HepG2 (cell line): ENCODE measurements at regions not wholly inside any gene's neighbourhood (a gene's known extent, or its start where the extent isn't known, plus 50 kb on each side); places are given as distances from the start of the nearest gene placed in this dataset.

Source experiments
- ATAC-seq: fragments of 200-7000 bp; cut with Tn5 transposase; 3 replicates; pipeline ENCODE4 v1.9.1; 2020; ENCODE audit warnings: mild to moderate bottlenecking, moderate library complexity
- BruUV-seq: library from RNA; stranded (reverse); fragments of 400-500 nt; replicated peaks from 2 replicates; lab custom pipeline; 2021; lab: Mats Ljungman, UMichigan
- CTCF ChIA-PET: fragments of 300-600 bp; formaldehyde crosslinking; extraction: SDS; loops from one replicate; lab custom pipeline; 2021; ENCODE audit warnings: low total read pairs, inconsistent platforms, low intra/inter-chr PET ratio; lab: Yijun Ruan, JAX
- POLR2A ChIA-PET: fragments of 350-600 bp; sonication (Branson Sonifier 250); formaldehyde crosslinking; loops from one replicate; lab custom pipeline; 2020; ENCODE audit warnings: antibody characterized with exemption, inconsistent platforms; lab: Yijun Ruan, JAX
- DNase-seq: peaks from one replicate; pipeline ENCODE4 v3.0.0-alpha.2; 2015; ENCODE audit warnings: low spot score
- FAIRE-seq: peaks from 3 replicates; lab custom pipeline; 2011; peaks lifted over from hg19 to GRCh38; lab: Jason Lieb, UNC
- H2AFZ ChIP-seq: one replicate; pipeline ENCODE4 v1.6.1; 2011; ENCODE audit warnings: low read length, inconsistent platforms
- H3K27ac ChIP-seq: fragments of 300-600 bp; 3 replicates; pipeline ENCODE4 v1.8.0; 2011; ENCODE audit warnings: mixed run types, mild to moderate bottlenecking, mixed read lengths, low read length, inconsistent platforms; ENCODE audit not compliant: insufficient read depth; ENCODE audit errors: extremely low read length
- H3K27me3 ChIP-seq, 2 experiments: fragments of 200-600 bp in 1 of 2; 2 replicates in 1 of 2; 3 replicates in 1 of 2; pipeline versions ENCODE4 v1.6.0 to v1.8.0; 2011; ENCODE audit warnings: low read length in 2 of 2, mild to moderate bottlenecking in 2 of 2, moderate library complexity in 2 of 2, inconsistent platforms in 1 of 2; ENCODE audit not compliant: insufficient read depth in 2 of 2, control insufficient read depth in 1 of 2
- H3K36me3 ChIP-seq, 2 experiments: fragments of 200-600 bp in 1 of 2; replicated peaks in 1 of 2; 2 replicates in 1 of 2; 3 replicates in 1 of 2; pipeline versions ENCODE4 v1.5.1 to v1.8.0; 2011; ENCODE audit warnings: low read length in 2 of 2, inconsistent platforms in 1 of 2; ENCODE audit not compliant: insufficient read depth in 2 of 2, control insufficient read depth in 1 of 2
- H3K4me1 ChIP-seq: 2 replicates; pipeline ENCODE4 v1.5.1; 2012; ENCODE audit warnings: low read length, inconsistent platforms; ENCODE audit not compliant: insufficient read depth
- H3K4me2 ChIP-seq: 2 replicates; pipeline ENCODE4 v1.6.0; 2011; ENCODE audit warnings: low read depth, low read length, inconsistent platforms
- H3K4me3 ChIP-seq, 3 experiments: fragments of 200-600 bp in 1 of 3; sonication (generic), shearing (Covaris generic) in 1 of 3; replicated peaks in 1 of 3; 2 replicates each; pipeline ENCODE4 v1.5.1; 2011 to 2016; ENCODE audit warnings: low read length in 3 of 3, inconsistent platforms in 2 of 3, low read depth in 2 of 3, mild to moderate bottlenecking in 2 of 3, control low read depth in 1 of 3, mixed read lengths in 1 of 3; ENCODE audit not compliant: insufficient read depth in 1 of 3
- H3K79me2 ChIP-seq: one replicate; pipeline ENCODE4 v1.6.1; 2011; ENCODE audit warnings: low read length, inconsistent platforms; ENCODE audit not compliant: insufficient read depth
- H3K9ac ChIP-seq: 2 replicates; pipeline ENCODE4 v1.6.0; 2011; ENCODE audit warnings: mild to moderate bottlenecking, low read depth, low read length, inconsistent platforms; ENCODE audit not compliant: insufficient read depth
- H3K9me3 ChIP-seq: 2 replicates; pipeline ENCODE4 v1.5.1; 2012; ENCODE audit warnings: mild to moderate bottlenecking, low read length
- H4K20me1 ChIP-seq: 2 replicates; pipeline ENCODE4 v1.6.0; 2011; ENCODE audit warnings: inconsistent platforms, mild to moderate bottlenecking, low read length, moderate library complexity; ENCODE audit not compliant: insufficient read depth
- BCL3 ChIP-seq: sonication (generic); formaldehyde crosslinking; IDR thresholded peaks from 2 replicates; pipeline ENCODE4 v1.5.1; 2020; ENCODE audit warnings: mild to moderate bottlenecking, missing genetic modification reagents, moderate library complexity
- GABPA ChIP-seq, 2 experiments: IDR thresholded peaks; 2 replicates each; pipeline ENCODE4 v1.6.1; 2011 to 2016; ENCODE audit warnings: low read depth in 2 of 2, low read length in 1 of 2, missing biosample characterization in 1 of 2, missing genetic modification characterization in 1 of 2
- GTF3A ChIP-seq: sonication (generic); formaldehyde crosslinking; conservative IDR thresholded peaks from 2 replicates; pipeline ENCODE4 v1.4.0; 2020; ENCODE audit warnings: mild to moderate bottlenecking, missing genetic modification reagents
- HOXD1 ChIP-seq: sonication (generic); formaldehyde crosslinking; IDR thresholded peaks from 2 replicates; pipeline ENCODE4 v1.5.0; 2020; ENCODE audit warnings: missing genetic modification reagents
- MAFG ChIP-seq: sonication (generic); formaldehyde crosslinking; IDR thresholded peaks from 2 replicates; pipeline ENCODE4 v1.5.1; 2020; ENCODE audit warnings: mild to moderate bottlenecking, missing genetic modification reagents
- MIER2 ChIP-seq: IDR thresholded peaks from 2 replicates; pipeline ENCODE4 v1.6.1; 2016; ENCODE audit warnings: missing biosample characterization, missing genetic modification reagents
- NR2C2 ChIP-seq: sonication (generic); formaldehyde crosslinking; IDR thresholded peaks from 2 replicates; pipeline ENCODE4 v1.4.0; 2020; ENCODE audit warnings: missing genetic modification reagents, mild to moderate bottlenecking, moderate library complexity, borderline replicate concordance
- RFX5 ChIP-seq: IDR thresholded peaks from 2 replicates; pipeline ENCODE4 v1.6.1; 2011; ENCODE audit warnings: low read depth, low read length, improper control_type of control experiment
- SAFB2 ChIP-seq: sonication (generic); formaldehyde crosslinking; IDR thresholded peaks from 2 replicates; pipeline ENCODE4 v1.5.1; 2020; ENCODE audit warnings: missing genetic modification reagents, low read depth, mild to moderate bottlenecking, borderline replicate concordance
- SNAPC4 ChIP-seq: sonication (generic); formaldehyde crosslinking; IDR thresholded peaks from 2 replicates; pipeline ENCODE4 v1.4.0; 2020; ENCODE audit warnings: mild to moderate bottlenecking, missing genetic modification reagents
- ZNF224 ChIP-seq: sonication (generic); formaldehyde crosslinking; IDR thresholded peaks from 2 replicates; pipeline ENCODE4 v1.5.0; 2020; ENCODE audit warnings: mild to moderate bottlenecking, missing genetic modification reagents
- ZNF691 ChIP-seq: sonication (generic); formaldehyde crosslinking; IDR thresholded peaks from 2 replicates; pipeline ENCODE4 v1.4.0; 2020; ENCODE audit warnings: missing genetic modification reagents, low read depth, mild to moderate bottlenecking, borderline replicate concordance
- ZNF782 ChIP-seq: sonication (generic); formaldehyde crosslinking; IDR thresholded peaks from 2 replicates; pipeline ENCODE4 v1.4.0; 2020; ENCODE audit warnings: missing genetic modification reagents, mild to moderate bottlenecking, borderline replicate concordance
- WGBS: methylation state at CpG from one replicate; pipeline ENCODE4 v1.1.6; 2017; ENCODE audit warnings: low lambda C conversion rate; 5-methylcytosine and 5-hydroxymethylcytosine counted together
- in situ Hi-C: cut with HindIII; loops from 2 replicates; pipeline ENCODE4 v1.10.0; 2017; ENCODE audit warnings: low pct_unique_long_range_greater_than_20kb; ENCODE audit not compliant: extremely low pct_ligation_motif_present
- intact Hi-C: fragments of 100-400 bp; cut with micrococcal nuclease; formaldehyde crosslinking; loops from one replicate; pipeline ENCODE4 v1.10.0; 2022; ENCODE audit not compliant: unreplicated experiment

GRCh38 chr10:62669341-62669740 lies 135.2 kb upstream of the ADO start:
- DNase-seq = no peak
- no peaks in the 10 kb centered on the region for H4K20me1 ChIP-seq
- H3K27me3 ChIP-seq = no peaks in the 10 kb centered on the region
- ChIA-PET POLR2A (no interaction called here), CTCF (no interaction called here)
- H3K36me3 ChIP-seq = no peaks in the 10 kb centered on the region
- no peak overlapping the region for H3K4me3 ChIP-seq
- no peak overlapping the region for H3K27ac ChIP-seq
- TF ChIP-seq ZNF782 (CRISPR knock-in tag) (no peak), GABPA (IDR thresholded peaks at IDR 0.05; ENCODE audit: low read depth, low read length) (no peak), GABPA (CRISPR knock-in tag; IDR thresholded peaks at IDR 0.05; ENCODE audit: low read depth) (no peak), ZNF224 (no peak), BCL3 (no peak)
- TF ChIP-seq, all 625 proteins: peak for 0
- in situ Hi-C loops (no loop called here), intact Hi-C loops (no loop called here)
- no peak for ATAC-seq
- no peaks in the 10 kb centered on the region for H3K79me2 ChIP-seq
- no peak overlapping the region for H3K4me2 ChIP-seq
- H3K9me3 ChIP-seq = no peaks in the 10 kb centered on the region
- no peak for FAIRE-seq
- H3K9ac ChIP-seq = no peak overlapping the region
- BruUV-seq = no TSS peak
- no peaks in the 10 kb centered on the region for H3K4me1 ChIP-seq
- WGBS = 3% methylated on average over 4 of the region's 4 CpGs
- H2AFZ ChIP-seq = no peak overlapping the region

- H3K79me2 ChIP-seq = no peaks in the 10 kb centered on the region
- no peaks in the 10 kb centered on the region for H3K9me3 ChIP-seq
- no peak overlapping the region for H3K9ac ChIP-seq
- DNase-seq (no peak), ATAC-seq (no peak), FAIRE-seq (no peak)
- intact Hi-C loops = no loop called here
- no peaks in the 10 kb centered on the region for H3K27me3 ChIP-seq
- POLR2A ChIA-PET = no interaction called here
- H4K20me1 ChIP-seq = no peaks in the 10 kb centered on the region
- no peak overlapping the region for H3K4me3 ChIP-seq
- H3K4me1 ChIP-seq = no peaks in the 10 kb centered on the region
- no TSS peak for BruUV-seq
- no peak overlapping the region for H3K27ac ChIP-seq
- no peak overlapping the region for H2AFZ ChIP-seq
- H3K4me2 ChIP-seq = no peak overlapping the region
- in situ Hi-C loops = no loop called here
- H3K36me3 ChIP-seq = no peaks in the 10 kb centered on the region
- WGBS = 5% methylated on average over 1 of the region's 1 CpG
- CTCF ChIA-PET = no interaction called here
- TF ChIP-seq MAFG (CRISPR knock-in tag) = no peak
- no peak for TF ChIP-seq SAFB2 (CRISPR knock-in tag)
- TF ChIP-seq MIER2 (CRISPR knock-in tag) = no peak
- no peak for TF ChIP-seq ZNF691 (CRISPR knock-in tag)
- no peak for TF ChIP-seq RFX5
- no peak for TF ChIP-seq GTF3A (CRISPR knock-in tag)
- TF ChIP-seq NR2C2 = no peak
- no peak for TF ChIP-seq HOXD1
- TF ChIP-seq SNAPC4 = no peak
Observed at GRCh38 chr10:62671104-62671503, 133.4 kb upstream of the ADO start.
